HepG2 (cell line): ENCODE measurements at regions not wholly inside any gene's neighbourhood (a gene's known extent, or its start where the extent isn't known, plus 50 kb on each side); places are given as distances from the start of the nearest gene placed in this dataset.

Experiments used
- CBFB ChIP-seq: sonication (generic); formaldehyde crosslinking; IDR thresholded peaks from 2 replicates; pipeline ENCODE4 v1.4.0; 2020; ENCODE audit warnings: missing genetic modification reagents
- HES4 ChIP-seq: sonication (generic); formaldehyde crosslinking; IDR thresholded peaks from 2 replicates; pipeline ENCODE4 v1.9.0; 2021; ENCODE audit warnings: mild to moderate bottlenecking, missing genetic modification reagents, borderline replicate concordance
- NR3C1 ChIP-seq: sonication (generic); formaldehyde crosslinking; IDR thresholded peaks from 2 replicates; pipeline ENCODE4 v1.4.0; 2020; ENCODE audit warnings: missing genetic modification reagents
- POLR2A ChIP-seq, 2 experiments: IDR thresholded peaks; 2 replicates each; pipeline ENCODE4 v1.6.1; 2011; ENCODE audit warnings: low read depth in 2 of 2, low read length in 2 of 2, mild to moderate bottlenecking in 1 of 2, moderate library complexity in 1 of 2; ENCODE audit not compliant: insufficient read depth in 1 of 2
- RAD51 ChIP-seq: fragments of 450-650 bp; IDR thresholded peaks from 2 replicates; pipeline ENCODE4 v1.6.1; 2016; ENCODE audit warnings: borderline replicate concordance
- SIN3A ChIP-seq: IDR thresholded peaks from 2 replicates; pipeline ENCODE4 v1.6.1; 2011; ENCODE audit warnings: low read depth, mild to moderate bottlenecking, control low read depth, low read length, borderline replicate concordance
- SIX1 ChIP-seq: sonication (generic); formaldehyde crosslinking; IDR thresholded peaks from 2 replicates; pipeline ENCODE4 v1.4.0; 2020; ENCODE audit warnings: missing genetic modification reagents, borderline replicate concordance
- ZFP41 ChIP-seq: sonication (generic); formaldehyde crosslinking; IDR thresholded peaks from 2 replicates; pipeline ENCODE4 v1.4.0; 2020; ENCODE audit warnings: mild to moderate bottlenecking, missing genetic modification reagents, borderline replicate concordance
- ZNF768 ChIP-seq: sonication (generic); formaldehyde crosslinking; IDR thresholded peaks from 2 replicates; pipeline ENCODE4 v1.4.0; 2020; ENCODE audit warnings: missing genetic modification reagents

GRCh38 chr4:41852229-41852628 is 83.0 kb upstream of the TMEM33 start:
- TF ChIP-seq CBFB (CRISPR knock-in tag): no peak
- TF ChIP-seq SIX1 (CRISPR knock-in tag): no peak
- TF ChIP-seq POLR2A (IDR thresholded peaks at IDR 0.05; ENCODE audit: insufficient read depth in 1 of 2, low read depth in 2 of 2, low read length in 2 of 2): no peak
- no peak for TF ChIP-seq NR3C1
- no peak for TF ChIP-seq SIN3A
- TF ChIP-seq HES4 (CRISPR knock-in tag): no peak
- TF ChIP-seq ZNF768: no peak
- TF ChIP-seq ZFP41 (CRISPR knock-in tag): no peak
- TF ChIP-seq RAD51: no peak
